CD1c-positive myeloid dendritic cell (primary cell): ENCODE measurements at regions not wholly inside any gene's neighbourhood (a gene's known extent, or its start where the extent isn't known, plus 50 kb on each side); places are given as distances from the start of the nearest gene placed in this dataset.

Experiments
- DNase-seq: peaks from one replicate; pipeline ENCODE4 v3.0.0-alpha.2; 2016; ENCODE audit errors: extremely low spot score

DNA sequence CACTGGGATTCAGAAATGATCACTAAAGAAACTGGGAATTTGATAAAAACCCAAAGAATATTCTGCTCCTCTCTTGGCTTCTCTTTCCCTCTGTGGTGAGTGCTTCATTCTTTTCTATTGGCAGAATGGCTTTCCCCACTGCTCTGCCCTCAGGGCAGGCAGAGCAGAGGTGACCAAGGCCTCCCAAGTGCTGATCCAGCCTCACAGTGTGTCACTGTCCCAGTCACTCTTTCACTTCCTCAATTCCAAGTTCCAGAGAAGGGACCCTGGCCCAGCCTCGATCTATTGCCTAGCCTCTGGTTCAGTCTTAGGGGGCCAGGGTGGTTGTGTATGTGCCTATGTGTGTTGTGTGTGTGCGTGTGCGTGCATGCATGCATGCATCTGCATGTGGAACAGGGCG, 180.6 kb upstream of the TMTC4 start:
- peak; percentile 7 for DNase-seq

DNA sequence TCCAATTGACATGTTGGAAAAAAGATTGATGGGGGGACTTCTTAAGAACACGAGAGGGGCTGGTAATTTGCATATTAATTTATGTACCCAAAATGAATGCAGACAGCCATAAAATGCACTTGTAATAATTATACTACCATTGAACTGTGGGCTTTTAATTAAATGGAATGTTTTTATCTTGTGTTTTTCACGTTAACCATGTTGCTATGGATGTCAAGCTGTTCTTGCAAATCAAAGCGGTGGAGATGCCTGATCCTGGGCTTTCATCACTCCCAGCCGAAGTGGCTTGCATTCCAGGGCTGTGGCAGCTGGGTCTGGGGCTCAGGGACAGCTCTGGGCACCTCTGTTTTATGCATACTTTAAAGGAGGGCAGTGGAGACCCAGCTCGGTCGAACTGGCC, 179.4 kb upstream of the TMTC4 start:
- no peak for DNase-seq

DNA sequence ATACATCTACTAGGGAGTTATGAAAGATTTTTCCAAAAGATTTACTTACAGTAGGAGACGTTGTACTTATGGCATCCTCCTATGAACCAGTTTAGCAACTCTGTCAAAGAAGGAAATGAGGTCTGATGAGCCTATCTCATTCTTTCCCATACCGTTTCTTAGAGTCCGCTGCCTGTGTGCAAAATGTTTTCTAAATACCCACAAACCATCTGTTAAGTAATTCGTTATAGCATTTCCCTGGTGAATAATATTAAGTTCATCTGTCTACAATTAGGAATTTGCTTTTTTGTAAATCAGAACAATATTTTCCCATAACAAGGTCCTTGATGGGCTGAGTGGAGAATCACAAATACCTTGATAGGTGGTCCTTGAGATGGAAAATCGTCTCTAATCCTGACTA, 178.8 kb upstream of the TMTC4 start:
- no peak for DNase-seq

GRCh38 chr13:100852146-100852545, 177.6 kb upstream of the TMTC4 start:
- DNase-seq: no peak

- DNase-seq: no peak
Observed at GRCh38 chr13:100848304-100848703, 173.7 kb upstream of the TMTC4 start.

DNA sequence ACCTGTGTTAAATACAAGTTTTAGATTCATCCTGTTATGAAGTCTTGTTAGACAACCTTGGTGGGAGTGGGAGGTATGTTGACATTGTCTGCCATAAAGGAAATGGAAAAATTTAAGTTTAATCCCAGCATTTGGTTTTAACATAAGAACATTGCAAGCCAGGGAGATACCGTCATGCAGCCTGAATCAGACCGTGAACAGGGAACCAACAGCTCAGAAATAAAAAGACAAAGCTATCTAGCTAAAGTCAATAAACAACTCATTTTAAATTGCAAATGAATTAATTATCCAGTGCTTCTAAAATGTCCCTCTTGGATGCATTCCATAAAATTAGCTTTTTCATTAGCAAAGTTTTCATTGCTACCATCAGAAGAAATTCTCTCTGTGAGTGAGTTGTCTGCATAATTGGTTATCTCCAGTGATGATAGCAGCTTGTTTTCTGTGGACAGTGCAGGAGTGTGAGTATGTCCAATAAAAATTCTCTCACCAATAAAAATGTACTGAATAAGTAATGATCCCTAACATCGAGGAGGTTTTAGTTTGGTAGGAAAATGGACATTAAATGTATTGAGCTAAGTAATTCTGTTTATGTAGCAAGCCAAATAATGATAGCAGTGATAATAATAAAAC, 170.6 kb upstream of the TMTC4 start:
- DNase-seq: no peak

GRCh38 chr13:100842136-100842535, 167.5 kb upstream of the TMTC4 start:
- DNase-seq: no peak

- DNase-seq: no peak
Observed at GRCh38 chr13:100838387-100838786, 163.8 kb upstream of the TMTC4 start.

- no peak for DNase-seq
Observed at GRCh38 chr13:100837631-100838030, 163.0 kb upstream of the TMTC4 start.

- no peak for DNase-seq
Observed at GRCh38 chr13:100836711-100837110, 162.1 kb upstream of the TMTC4 start.

- DNase-seq: no peak
Observed at GRCh38 chr13:100835695-100836094, 161.1 kb upstream of the TMTC4 start.

DNA sequence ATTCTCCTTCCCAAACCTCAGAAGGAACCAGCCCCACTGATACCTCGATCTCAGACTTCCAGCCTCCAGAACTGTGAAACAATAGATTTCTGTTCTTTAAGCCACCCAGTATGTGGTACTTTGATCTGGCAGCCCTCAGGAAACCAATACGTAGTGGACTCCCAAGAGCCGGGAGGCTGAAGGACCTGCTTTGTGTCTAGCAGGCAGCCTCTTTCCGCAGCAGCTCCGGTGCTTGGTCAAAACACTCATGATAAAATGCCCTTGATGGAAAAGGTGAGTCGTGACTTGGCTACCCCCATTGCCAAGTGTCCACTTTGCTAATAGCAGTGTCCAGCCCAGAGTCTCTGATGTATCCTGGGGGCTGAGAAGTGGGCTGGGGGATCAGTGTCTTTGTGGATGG, 158.8 kb upstream of the TMTC4 start:
- no peak for DNase-seq

- DNase-seq: no peak
Observed at GRCh38 chr13:100828226-100828625, 153.6 kb upstream of the TMTC4 start.

- no peak for DNase-seq
Observed at GRCh38 chr13:100827489-100828176, 153.0 kb upstream of the TMTC4 start.

DNA sequence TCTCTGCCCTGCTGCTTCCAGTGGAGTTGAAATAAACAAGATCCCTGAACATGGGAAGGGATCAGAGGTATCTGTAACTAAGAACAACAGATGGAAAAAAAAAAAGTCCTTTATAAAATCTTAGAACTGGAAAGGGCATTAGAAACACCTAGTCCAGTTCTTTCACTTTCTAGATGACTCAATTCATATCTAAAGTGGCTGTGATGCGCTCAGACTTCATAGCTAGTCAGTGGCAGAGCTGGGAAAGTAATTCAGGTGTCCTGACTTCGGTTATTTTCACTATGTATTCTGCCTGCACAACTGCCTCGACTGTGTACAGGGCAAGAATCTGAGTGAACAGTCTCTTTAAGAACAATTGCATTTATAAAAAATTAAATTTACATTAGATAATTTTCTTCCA, 151.8 kb upstream of the TMTC4 start:
- no peak for DNase-seq

DNA sequence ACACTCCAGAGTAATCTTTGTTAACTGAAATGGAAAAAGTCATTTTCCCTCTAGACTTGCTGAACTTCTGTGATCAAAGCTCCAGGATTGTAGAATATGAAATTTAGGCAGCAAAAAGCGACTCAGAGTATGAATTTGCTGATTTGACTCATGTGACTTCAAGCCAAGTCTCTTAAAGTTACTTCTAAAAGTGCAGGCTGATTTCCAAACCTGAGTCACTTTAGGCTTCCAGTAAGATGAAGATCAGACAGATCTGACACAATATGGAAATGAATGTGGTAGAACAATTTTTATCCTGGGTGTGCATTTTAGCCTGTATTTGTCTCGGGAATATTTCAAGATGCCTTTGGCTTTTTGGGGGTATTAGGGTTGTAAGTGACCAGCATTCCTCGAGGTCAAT, 151.0 kb upstream of the TMTC4 start:
- no peak for DNase-seq

DNA sequence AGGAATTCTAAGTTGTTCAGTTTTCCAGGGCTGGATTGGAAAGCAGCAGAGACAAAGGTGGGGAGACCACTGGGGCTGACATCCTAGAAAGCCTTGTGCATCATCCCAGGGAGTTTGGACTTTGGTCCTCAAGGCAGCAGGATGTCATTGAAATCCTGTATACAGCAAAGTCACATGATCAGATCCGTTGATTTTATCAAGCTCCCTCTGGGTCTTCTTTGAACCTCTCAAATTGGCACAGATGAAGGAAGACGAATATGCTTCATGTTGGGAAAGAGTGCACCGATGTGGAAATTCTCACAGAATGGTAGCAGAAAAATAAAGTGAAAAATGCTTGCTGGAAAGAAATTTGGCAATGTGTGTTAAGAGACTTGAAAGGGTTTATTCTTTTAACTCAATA, 149.8 kb upstream of the TMTC4 start:
- DNase-seq: no peak

- no peak for DNase-seq
Observed at GRCh38 chr13:100823448-100823847, 148.9 kb upstream of the TMTC4 start.

GRCh38 chr13:100822871-100823443, 148.4 kb upstream of the TMTC4 start:
- DNase-seq: no peak

- DNase-seq: no peak
Observed at GRCh38 chr13:100818711-100819110, 144.1 kb upstream of the TMTC4 start.

DNA sequence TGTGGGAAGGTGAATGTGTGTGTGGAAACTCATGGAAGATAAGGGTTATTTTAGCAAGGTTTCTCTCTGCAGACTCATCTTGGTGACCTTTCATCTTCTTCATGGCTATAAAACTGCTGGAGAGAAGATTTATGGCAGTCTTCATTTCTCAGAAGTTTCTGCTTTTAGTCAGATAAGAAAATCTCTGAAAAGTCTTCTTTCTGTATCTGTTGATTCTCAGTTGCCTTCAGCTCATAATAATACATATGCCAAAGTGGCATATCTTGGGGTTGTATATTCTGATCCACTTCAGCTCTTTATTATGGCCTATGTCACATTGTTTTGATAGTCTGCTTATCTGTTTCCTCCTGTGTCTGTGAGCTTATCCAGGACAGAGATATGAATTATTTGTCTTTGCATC, 143.3 kb upstream of the TMTC4 start:
- DNase-seq: no peak

GRCh38 chr13:100815476-100816046, 141.0 kb upstream of the TMTC4 start:
- no peak for DNase-seq

DNA sequence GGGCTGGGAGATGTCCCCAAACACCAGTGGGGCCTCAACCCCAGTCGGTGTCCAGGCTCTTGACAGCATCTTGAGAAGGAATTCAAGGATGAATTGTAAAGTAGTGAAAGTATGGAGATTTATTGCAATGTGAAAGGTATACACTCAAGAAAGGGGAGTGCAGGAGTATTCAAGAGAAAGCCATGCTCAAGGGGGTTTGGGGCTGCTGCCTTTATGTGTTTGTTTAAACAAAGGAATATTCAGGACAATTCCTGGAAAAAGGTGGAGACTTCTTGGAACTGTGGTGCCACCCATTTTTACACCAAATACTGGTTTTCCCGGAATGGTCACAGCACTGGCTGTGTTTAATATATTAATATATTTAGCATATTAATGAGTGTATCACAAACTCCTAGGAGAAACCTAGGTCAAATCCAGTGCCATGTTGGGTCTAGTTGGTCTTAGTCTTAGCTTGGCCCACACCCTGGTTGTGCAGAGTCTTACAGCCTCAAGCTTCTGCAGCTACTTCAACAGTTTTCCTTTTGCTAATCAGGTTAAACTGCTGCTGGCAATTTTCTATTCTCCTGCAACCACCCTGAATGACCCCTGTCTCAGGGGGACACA, 138.5 kb upstream of the TMTC4 start:
- no peak for DNase-seq
